ENCODE measurements at regions not wholly inside any gene's neighbourhood (a gene's known extent, or its start where the extent isn't known, plus 50 kb on each side); places are given as distances from the start of the nearest gene placed in this dataset.

GRCh38 chr3:27626596-27627118, 95.5 kb downstream of the EOMES start:
- no peaks in the 10 kb centered on the region for H3K36me3 ChIP-seq
- H3K4me1 ChIP-seq (replicated peaks) = no peaks in the 10 kb centered on the region
- no peak for TF ChIP-seq POLR2AphosphoS5 (IDR thresholded peaks at IDR 0.05)
- TF ChIP-seq POLR2A (IDR thresholded peaks at IDR 0.05) = no peak
- TF ChIP-seq, protein P1, sequence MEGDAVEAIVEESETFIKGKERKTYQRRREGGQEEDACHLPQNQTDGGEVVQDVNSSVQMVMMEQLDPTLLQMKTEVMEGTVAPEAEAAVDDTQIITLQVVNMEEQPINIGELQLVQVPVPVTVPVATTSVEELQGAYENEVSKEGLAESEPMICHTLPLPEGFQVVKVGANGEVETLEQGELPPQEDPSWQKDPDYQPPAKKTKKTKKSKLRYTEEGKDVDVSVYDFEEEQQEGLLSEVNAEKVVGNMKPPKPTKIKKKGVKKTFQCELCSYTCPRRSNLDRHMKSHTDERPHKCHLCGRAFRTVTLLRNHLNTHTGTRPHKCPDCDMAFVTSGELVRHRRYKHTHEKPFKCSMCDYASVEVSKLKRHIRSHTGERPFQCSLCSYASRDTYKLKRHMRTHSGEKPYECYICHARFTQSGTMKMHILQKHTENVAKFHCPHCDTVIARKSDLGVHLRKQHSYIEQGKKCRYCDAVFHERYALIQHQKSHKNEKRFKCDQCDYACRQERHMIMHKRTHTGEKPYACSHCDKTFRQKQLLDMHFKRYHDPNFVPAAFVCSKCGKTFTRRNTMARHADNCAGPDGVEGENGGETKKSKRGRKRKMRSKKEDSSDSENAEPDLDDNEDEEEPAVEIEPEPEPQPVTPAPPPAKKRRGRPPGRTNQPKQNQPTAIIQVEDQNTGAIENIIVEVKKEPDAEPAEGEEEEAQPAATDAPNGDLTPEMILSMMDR (IDR thresholded peaks at IDR 0.05) = no peak
- H3K9me3 ChIP-seq = no peaks in the 10 kb centered on the region
- H3K4me3 ChIP-seq = no peak overlapping the region
- intact Hi-C loops (cut with DNase I) = no loop called here
- H3K27me3 ChIP-seq (replicated peaks; ENCODE audit: insufficient read depth) = no peaks in the 10 kb centered on the region
- H3K27ac ChIP-seq = no peak overlapping the region
- WGBS = 49% methylated on average over 8 of the region's 8 CpGs
- no peak for DNase-seq (ENCODE audit: low spot score)

GRCh38 chr3:27625864-27626263, 96.3 kb downstream of the EOMES start:
- Histone ChIP-seq H3K27ac (no peak overlapping the region), H3K4me3 (no peak overlapping the region), H3K4me1 (replicated peaks) (no peaks in the 10 kb centered on the region), H3K36me3 (no peaks in the 10 kb centered on the region), H3K9me3 (no peaks in the 10 kb centered on the region), H3K27me3 (replicated peaks; ENCODE audit: insufficient read depth) (no peaks in the 10 kb centered on the region)
- whole genome bisulfite sequencing = 79% methylated on average over 3 of the region's 3 CpGs
- TF ChIP-seq POLR2A (IDR thresholded peaks at IDR 0.05) = no peak
- TF ChIP-seq, protein P1 (IDR thresholded peaks at IDR 0.05) = no peak
- TF ChIP-seq POLR2AphosphoS5 (IDR thresholded peaks at IDR 0.05) = no peak
- no peak for DNase-seq (ENCODE audit: low spot score)
- intact Hi-C loops (cut with DNase I) = no loop called here

GRCh38 chr3:27623085-27623753, 98.9 kb downstream of the EOMES start:
- Histone ChIP-seq H3K27me3 (replicated peaks; ENCODE audit: insufficient read depth) (no peaks in the 10 kb centered on the region), H3K36me3 (no peaks in the 10 kb centered on the region), H3K4me1 (replicated peaks) (no peaks in the 10 kb centered on the region), H3K27ac (no peak overlapping the region), H3K4me3 (no peak overlapping the region), H3K9me3 (no peaks in the 10 kb centered on the region)
- no peak for TF ChIP-seq POLR2A (IDR thresholded peaks at IDR 0.05)
- WGBS = 44% methylated on average over 4 of the region's 4 CpGs
- intact Hi-C loops (cut with DNase I) = no loop called here
- no peak for DNase-seq (ENCODE audit: low spot score)

DNA sequence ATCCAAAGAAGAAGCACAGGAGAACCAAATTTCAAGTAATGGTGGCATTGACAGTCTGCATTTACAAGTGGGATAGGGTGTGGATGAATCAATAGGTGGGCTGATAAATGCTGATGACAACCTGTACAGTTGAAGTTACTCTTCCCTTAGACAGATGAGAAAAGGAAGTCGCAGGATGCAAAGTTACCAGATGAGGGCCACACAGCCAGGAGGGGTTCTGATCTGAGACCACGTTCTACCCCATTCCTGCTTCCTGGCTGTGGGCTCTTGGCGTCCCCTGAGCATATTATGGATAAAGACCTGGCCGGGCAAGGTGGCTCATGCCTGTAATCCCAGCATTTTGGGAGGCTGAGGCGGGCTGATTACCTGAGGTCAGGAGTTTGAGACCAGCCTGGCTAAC, 104.6 kb downstream of the EOMES start:
- WGBS = 97% methylated on average over 5 of the region's 5 CpGs
- TF ChIP-seq POLR2AphosphoS5 (IDR thresholded peaks at IDR 0.05) (no peak), POLR2A (IDR thresholded peaks at IDR 0.05) (no peak)
- TF ChIP-seq, protein P1 (IDR thresholded peaks at IDR 0.05) = no peak
- intact Hi-C loops (cut with DNase I) = no loop called here
- Histone ChIP-seq H3K4me1 (replicated peaks) (no peaks in the 10 kb centered on the region), H3K27me3 (replicated peaks; ENCODE audit: insufficient read depth) (no peaks in the 10 kb centered on the region), H3K27ac (no peak overlapping the region), H3K9me3 (no peaks in the 10 kb centered on the region), H3K4me3 (no peak overlapping the region), H3K36me3 (no peaks in the 10 kb centered on the region)
- no peak for DNase-seq (ENCODE audit: low spot score)

DNA sequence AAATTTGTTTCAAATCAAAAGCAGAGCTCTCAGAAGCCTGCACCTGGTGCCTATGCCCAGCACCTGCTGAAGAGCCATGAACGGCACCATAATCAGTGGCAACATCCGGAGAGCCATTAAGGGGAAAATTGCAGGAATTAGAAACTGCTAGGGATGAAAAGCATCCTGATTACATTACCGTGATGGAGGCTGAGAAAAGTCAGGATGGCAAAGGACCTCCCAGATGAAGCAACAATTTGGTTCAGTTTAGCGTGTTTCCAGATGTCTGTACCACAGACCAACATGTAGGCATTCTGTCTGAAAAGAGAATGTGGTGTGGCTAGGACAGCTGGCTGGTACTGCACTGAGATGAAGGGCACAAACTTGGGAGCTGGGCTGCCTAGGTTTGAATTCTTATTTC, 106.1 kb downstream of the EOMES start:
- no peak overlapping the region for H3K4me3 ChIP-seq
- H3K27me3 ChIP-seq (replicated peaks; ENCODE audit: insufficient read depth) = no peaks in the 10 kb centered on the region
- no peaks in the 10 kb centered on the region for H3K4me1 ChIP-seq (replicated peaks)
- H3K36me3 ChIP-seq = no peaks in the 10 kb centered on the region
- H3K9me3 ChIP-seq = no peaks in the 10 kb centered on the region
- intact Hi-C loops (cut with DNase I) = no loop called here
- TF ChIP-seq, protein P1 (IDR thresholded peaks at IDR 0.05) = no peak
- no peak for TF ChIP-seq POLR2AphosphoS5 (IDR thresholded peaks at IDR 0.05)
- TF ChIP-seq POLR2A (IDR thresholded peaks at IDR 0.05) = no peak
- no peak for DNase-seq (ENCODE audit: low spot score)
- H3K27ac ChIP-seq = no peak overlapping the region
- 75% methylated on average over 4 of the region's 4 CpGs for WGBS
